Neutrophil (primary cell): ENCODE measurements at regions not wholly inside any gene's neighbourhood (a gene's known extent, or its start where the extent isn't known, plus 50 kb on each side); places are given as distances from the start of the nearest gene placed in this dataset.

ENCODE experiments used
- H3K27ac ChIP-seq: fragments of 200-600 bp; sonication (generic); 2 replicates; pipeline ENCODE4 v1.5.1; 2016; ENCODE audit warnings: mild to moderate bottlenecking, moderate library complexity
- H3K27me3 ChIP-seq: fragments of 200-600 bp; sonication (generic); 2 replicates; pipeline ENCODE4 v1.6.0; 2016; ENCODE audit warnings: mild to moderate bottlenecking
- H3K36me3 ChIP-seq: fragments of 200-600 bp; sonication (generic); 2 replicates; pipeline ENCODE4 v1.5.1; 2017
- H3K4me1 ChIP-seq, 2 experiments: fragments of 200-600 bp in 1 of 2; sonication (generic) in 1 of 2; 1 replicate in 1 of 2; 2 replicates in 1 of 2; pipeline versions ENCODE4 v1.5.1 to v1.6.1; 2013 to 2016; ENCODE audit warnings: low read depth in 1 of 2, low read length in 1 of 2, mild to moderate bottlenecking in 1 of 2, moderate library complexity in 1 of 2; ENCODE audit not compliant: control insufficient read depth in 1 of 2, insufficient read depth in 1 of 2
- H3K4me3 ChIP-seq, 2 experiments: fragments of 200-600 bp in 1 of 2; sonication (generic) in 1 of 2; 1 replicate in 1 of 2; 2 replicates in 1 of 2; pipeline ENCODE4 v1.5.1; 2013 to 2016; ENCODE audit warnings: low read depth in 1 of 2, low read length in 1 of 2, mild to moderate bottlenecking in 1 of 2, moderate library complexity in 1 of 2
- H3K9me3 ChIP-seq: fragments of 200-600 bp; sonication (generic); 2 replicates; pipeline ENCODE4 v1.5.1; 2016
- CTCF ChIP-seq: fragments of 200-600 bp; sonication (generic); IDR thresholded peaks from 2 replicates; pipeline ENCODE4 v1.5.1; 2016; ENCODE audit warnings: antibody characterized with exemption

- Histone ChIP-seq H3K27ac (no peak overlapping the region), H3K36me3 (no peaks in the 10 kb centered on the region), H3K4me3 (no peak overlapping the region), H3K27me3 (no peaks in the 10 kb centered on the region), H3K9me3 (no peaks in the 10 kb centered on the region), H3K4me1 (no peaks in the 10 kb centered on the region)
- TF ChIP-seq CTCF: no peak
These were observed 259.1 kb upstream of the ADAMTS5 start for GRCh38 chr21:27225940-27226339.

GRCh38 chr21:27225151-27225550, 258.3 kb upstream of the ADAMTS5 start:
- no peak for TF ChIP-seq CTCF

GRCh38 chr21:27224169-27224568, 257.3 kb upstream of the ADAMTS5 start:
- Histone ChIP-seq H3K27me3 (no peaks in the 10 kb centered on the region), H3K27ac (no peak overlapping the region), H3K36me3 (no peaks in the 10 kb centered on the region), H3K4me1 (no peaks in the 10 kb centered on the region), H3K9me3 (no peaks in the 10 kb centered on the region), H3K4me3 (no peak overlapping the region)
- TF ChIP-seq CTCF: no peak

More at GRCh38 chr21:27225151-27225550, 258.3 kb upstream of the ADAMTS5 start:
- Histone ChIP-seq H3K4me1 (no peaks in the 10 kb centered on the region), H3K36me3 (no peaks in the 10 kb centered on the region), H3K27ac (no peak overlapping the region), H3K27me3 (no peaks in the 10 kb centered on the region), H3K4me3 (no peak overlapping the region), H3K9me3 (no peaks in the 10 kb centered on the region)

- Histone ChIP-seq H3K36me3 (no peaks in the 10 kb centered on the region), H3K4me3 (no peak overlapping the region), H3K9me3 (no peaks in the 10 kb centered on the region), H3K27me3 (no peaks in the 10 kb centered on the region), H3K4me1 (no peaks in the 10 kb centered on the region), H3K27ac (no peak overlapping the region)
- no peak for TF ChIP-seq CTCF
These were observed 254.2 kb upstream of the ADAMTS5 start for GRCh38 chr21:27221077-27221476.

- H3K4me1 ChIP-seq: no peaks in the 10 kb centered on the region
- H3K27ac ChIP-seq: no peak overlapping the region
- H3K9me3 ChIP-seq: no peaks in the 10 kb centered on the region
- no peak for TF ChIP-seq CTCF
- no peaks in the 10 kb centered on the region for H3K36me3 ChIP-seq
- H3K4me3 ChIP-seq: no peak overlapping the region
- no peaks in the 10 kb centered on the region for H3K27me3 ChIP-seq
These were observed 253.5 kb upstream of the ADAMTS5 start for GRCh38 chr21:27220416-27220815.

GRCh38 chr21:27219068-27219467, 252.2 kb upstream of the ADAMTS5 start:
- Histone ChIP-seq H3K36me3 (no peaks in the 10 kb centered on the region), H3K27ac (no peak overlapping the region), H3K27me3 (no peaks in the 10 kb centered on the region), H3K4me1 (no peaks in the 10 kb centered on the region), H3K9me3 (no peaks in the 10 kb centered on the region), H3K4me3 (no peak overlapping the region)
- TF ChIP-seq CTCF: no peak
